Adrenal gland (tissue), 5 donors: ENCODE measurements at regions not wholly inside any gene's neighbourhood (a gene's known extent, or its start where the extent isn't known, plus 50 kb on each side); places are given as distances from the start of the nearest gene placed in this dataset.

Source experiments
- POLR2A ChIP-seq, 2 donors: fragments of 450-650 bp; IDR thresholded peaks; one replicate each; pipeline ENCODE4 v1.6.1; 2017; ENCODE audit warnings: antibody characterized with exemption in 2 of 2, mild to moderate bottlenecking in 2 of 2, moderate library complexity in 1 of 2
- TF ChIP-seq, protein P1 (sequence below), 6 experiments: fragments of 450-650 bp in 4 of 6; fragments of 200-600 bp in 2 of 6; sonication (generic) in 1 of 6; IDR thresholded peaks; 1 replicate in 5 of 6; 2 replicates in 1 of 6; pipeline versions ENCODE4 v1.5.1 to v1.8.0; 2016 to 2021; ENCODE audit warnings: antibody characterized with exemption in 6 of 6, mild to moderate bottlenecking in 2 of 6, moderate library complexity in 1 of 6
- donor health status: DM: no; HTN: no; CAD: no.

DNA sequence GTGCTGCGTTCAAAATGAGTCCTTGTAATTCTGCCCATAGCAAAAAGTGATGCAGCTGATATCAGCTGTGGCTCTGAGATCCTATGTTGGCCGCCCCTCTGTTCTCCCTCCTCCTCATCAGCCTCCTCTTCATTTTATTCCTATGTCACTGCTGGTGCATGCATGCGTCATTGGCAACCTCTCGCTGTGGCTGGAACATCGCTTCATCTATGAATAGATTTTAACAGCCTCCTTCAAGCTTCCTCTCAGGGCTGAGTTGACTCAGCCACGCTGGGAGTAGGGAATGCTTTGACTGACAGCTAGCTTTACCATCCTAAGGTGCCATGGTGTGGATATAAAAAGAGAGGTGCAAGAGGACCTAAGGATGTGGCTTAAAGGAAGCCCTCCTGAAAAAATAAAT, 303.5 kb downstream of the PLK2 start:
- TF ChIP-seq, protein P1, sequence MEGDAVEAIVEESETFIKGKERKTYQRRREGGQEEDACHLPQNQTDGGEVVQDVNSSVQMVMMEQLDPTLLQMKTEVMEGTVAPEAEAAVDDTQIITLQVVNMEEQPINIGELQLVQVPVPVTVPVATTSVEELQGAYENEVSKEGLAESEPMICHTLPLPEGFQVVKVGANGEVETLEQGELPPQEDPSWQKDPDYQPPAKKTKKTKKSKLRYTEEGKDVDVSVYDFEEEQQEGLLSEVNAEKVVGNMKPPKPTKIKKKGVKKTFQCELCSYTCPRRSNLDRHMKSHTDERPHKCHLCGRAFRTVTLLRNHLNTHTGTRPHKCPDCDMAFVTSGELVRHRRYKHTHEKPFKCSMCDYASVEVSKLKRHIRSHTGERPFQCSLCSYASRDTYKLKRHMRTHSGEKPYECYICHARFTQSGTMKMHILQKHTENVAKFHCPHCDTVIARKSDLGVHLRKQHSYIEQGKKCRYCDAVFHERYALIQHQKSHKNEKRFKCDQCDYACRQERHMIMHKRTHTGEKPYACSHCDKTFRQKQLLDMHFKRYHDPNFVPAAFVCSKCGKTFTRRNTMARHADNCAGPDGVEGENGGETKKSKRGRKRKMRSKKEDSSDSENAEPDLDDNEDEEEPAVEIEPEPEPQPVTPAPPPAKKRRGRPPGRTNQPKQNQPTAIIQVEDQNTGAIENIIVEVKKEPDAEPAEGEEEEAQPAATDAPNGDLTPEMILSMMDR (IDR thresholded peaks at IDR 0.05): no peak
- TF ChIP-seq POLR2A (IDR thresholded peaks at IDR 0.05): no peak
